IMR-90 (cell line): ENCODE measurements at regions not wholly inside any gene's neighbourhood (a gene's known extent, or its start where the extent isn't known, plus 50 kb on each side); places are given as distances from the start of the nearest gene placed in this dataset.

Experiments used
- ATAC-seq: fragments of 200-7000 bp; cut with Tn5 transposase; 2 replicates; pipeline ENCODE4 v1.9.1; 2020; ENCODE audit warnings: low read depth, mild to moderate bottlenecking, moderate library complexity
- BruUV-seq: library from RNA; stranded (reverse); fragments of 400-500 nt; replicated peaks from 2 replicates; lab custom pipeline; 2021; lab: Mats Ljungman, UMichigan
- CTCF ChIA-PET: fragments of 300-600 bp; formaldehyde crosslinking; extraction: SDS; loops from one replicate; lab custom pipeline; 2021; ENCODE audit warnings: antibody characterized with exemption; lab: Yijun Ruan, JAX
- POLR2A ChIA-PET: fragments of 300-600 bp; sonication (Branson Sonifier 250); formaldehyde crosslinking; loops from one replicate; lab custom pipeline; 2022; ENCODE audit warnings: antibody characterized with exemption; ENCODE audit not compliant: unreplicated experiment; lab: Charles Lee
- DNase-seq: peaks from one replicate; pipeline ENCODE4 v3.0.0; 2013
- H2AFZ ChIP-seq: replicated peaks from 2 replicates; pipeline ENCODE3; 2013; ENCODE audit warnings: low read length, mild to moderate bottlenecking; ENCODE audit not compliant: poor library complexity
- H2AK5ac ChIP-seq: 2 replicates; pipeline ENCODE4 v1.6.1; 2013; ENCODE audit warnings: low read depth, low read length, inconsistent platforms
- H2AK9ac ChIP-seq: replicated peaks from 2 replicates; pipeline ENCODE3; 2013; ENCODE audit warnings: mild to moderate bottlenecking, low read depth, low read length, moderate library complexity; ENCODE audit not compliant: poor library complexity
- H2BK120ac ChIP-seq: 2 replicates; pipeline ENCODE4 v1.6.1; 2013; ENCODE audit warnings: low read depth, low read length, inconsistent platforms
- H2BK15ac ChIP-seq: 3 replicates; pipeline ENCODE4 v1.6.1; 2013; ENCODE audit warnings: low read depth, low read length, inconsistent platforms
- H2BK20ac ChIP-seq: 2 replicates; pipeline ENCODE4 v1.6.1; 2013; ENCODE audit warnings: low read depth, mild to moderate bottlenecking, inconsistent platforms, low read length, moderate library complexity
- H2BK5ac ChIP-seq: 2 replicates; pipeline ENCODE4 v1.6.1; 2013; ENCODE audit warnings: mild to moderate bottlenecking, low read depth, low read length, inconsistent platforms; ENCODE audit not compliant: poor library complexity, severe bottlenecking
- H3K14ac ChIP-seq: replicated peaks from 2 replicates; pipeline ENCODE4 v1.6.1; 2013; ENCODE audit warnings: low read depth, low read length, inconsistent platforms
- H3K18ac ChIP-seq: 2 replicates; pipeline ENCODE4 v1.6.1; 2013; ENCODE audit warnings: low read depth, low read length, control low read depth
- H3K23ac ChIP-seq: 2 replicates; pipeline ENCODE4 v1.6.1; 2013; ENCODE audit warnings: low read depth, low read length, inconsistent platforms
- H3K27ac ChIP-seq: 2 replicates; pipeline ENCODE4 v1.5.1; 2013; ENCODE audit warnings: mild to moderate bottlenecking, control low read depth, low read length; ENCODE audit not compliant: insufficient read depth
- H3K27me3 ChIP-seq: 2 replicates; pipeline ENCODE4 v1.6.1; 2013; ENCODE audit warnings: low read length; ENCODE audit not compliant: control insufficient read depth, insufficient read depth
- H3K36me3 ChIP-seq: 2 replicates; pipeline ENCODE4 v1.6.1; 2013; ENCODE audit warnings: low read length, mixed read lengths; ENCODE audit not compliant: control insufficient read depth, insufficient read depth
- H3K4ac ChIP-seq: 2 replicates; pipeline ENCODE4 v1.6.1; 2013; ENCODE audit warnings: low read depth, low read length, inconsistent platforms
- H3K4me1 ChIP-seq: 2 replicates; pipeline ENCODE4 v1.6.1; 2013; ENCODE audit warnings: low read length, mixed read lengths; ENCODE audit not compliant: control insufficient read depth, insufficient read depth
- H3K4me2 ChIP-seq: 2 replicates; pipeline ENCODE4 v1.6.1; 2013; ENCODE audit warnings: low read depth, mild to moderate bottlenecking, control low read depth, low read length, moderate library complexity
- H3K4me3 ChIP-seq: 2 replicates; pipeline ENCODE4 v1.5.1; 2013; ENCODE audit warnings: low read depth, mild to moderate bottlenecking, control low read depth, low read length, moderate library complexity; ENCODE audit not compliant: insufficient read depth
- H3K56ac ChIP-seq: 2 replicates; pipeline ENCODE4 v1.6.1; 2013; ENCODE audit warnings: low read length, inconsistent platforms; ENCODE audit not compliant: insufficient read depth; ENCODE audit errors: extremely low read depth
- H3K79me1 ChIP-seq, 2 experiments: 2 replicates each; pipeline ENCODE4 v1.6.1; 2013; ENCODE audit warnings: low read length in 2 of 2, inconsistent platforms in 1 of 2, low read depth in 1 of 2
- H3K9ac ChIP-seq: 2 replicates; pipeline ENCODE4 v1.6.1; 2013; ENCODE audit warnings: low read depth, low read length, control low read depth
- H3K9me1 ChIP-seq: 2 replicates; pipeline ENCODE4 v1.6.1; 2013; ENCODE audit warnings: low read length, inconsistent platforms; ENCODE audit not compliant: insufficient read depth
- H3K9me3 ChIP-seq: 2 replicates; pipeline ENCODE4 v1.6.1; 2013; ENCODE audit warnings: low read length; ENCODE audit not compliant: control insufficient read depth, insufficient read depth
- H4K20me1 ChIP-seq: 2 replicates; pipeline ENCODE4 v1.6.1; 2013; ENCODE audit warnings: low read length, inconsistent platforms; ENCODE audit not compliant: insufficient read depth
- H4K5ac ChIP-seq: 2 replicates; pipeline ENCODE4 v1.6.1; 2013; ENCODE audit warnings: mild to moderate bottlenecking, low read depth, low read length, control low read depth
- H4K8ac ChIP-seq, 2 experiments: 2 replicates each; pipeline ENCODE4 v1.6.1; 2013; ENCODE audit warnings: low read depth in 2 of 2, low read length in 2 of 2, control low read depth in 1 of 2, inconsistent platforms in 1 of 2
- H4K91ac ChIP-seq: 2 replicates; pipeline ENCODE4 v1.6.1; 2013; ENCODE audit warnings: low read depth, low read length, inconsistent platforms; ENCODE audit not compliant: insufficient read depth
- BHLHE40 ChIP-seq: fragments of 150-350 bp; IDR thresholded peaks from 2 replicates; pipeline ENCODE4 v1.6.1; 2016; ENCODE audit warnings: mild to moderate bottlenecking, low read depth, low read length
- CEBPB ChIP-seq: IDR thresholded peaks from 2 replicates; pipeline ENCODE4 v1.6.1; 2012; ENCODE audit warnings: low read depth, low read length, improper control_type of control experiment
- CHD1 ChIP-seq: IDR thresholded peaks from 2 replicates; pipeline ENCODE4 v1.6.1; 2012; ENCODE audit warnings: low read depth, low read length, improper control_type of control experiment
- CTCF ChIP-seq: conservative IDR thresholded peaks from 2 replicates; pipeline ENCODE4 v1.5.1; 2012; ENCODE audit warnings: mild to moderate bottlenecking, low read depth, low read length, improper control_type of control experiment
- ELK1 ChIP-seq: fragments of 150-350 bp; IDR thresholded peaks from 2 replicates; pipeline ENCODE4 v1.6.1; 2016; ENCODE audit warnings: low read depth, mild to moderate bottlenecking, low read length, moderate library complexity, borderline replicate concordance
- FOS ChIP-seq: fragments of 150-350 bp; IDR thresholded peaks from 2 replicates; pipeline ENCODE4 v1.6.1; 2016; ENCODE audit warnings: low read depth, low read length
- MAFK ChIP-seq: IDR thresholded peaks from 2 replicates; pipeline ENCODE4 v1.6.1; 2012; ENCODE audit warnings: low read depth, low read length, improper control_type of control experiment
- MAZ ChIP-seq: IDR thresholded peaks from 2 replicates; pipeline ENCODE4 v1.6.1; 2012; ENCODE audit warnings: low read depth, mild to moderate bottlenecking, low read length, improper control_type of control experiment, moderate library complexity, borderline replicate concordance
- MXI1 ChIP-seq: IDR thresholded peaks from 2 replicates; pipeline ENCODE4 v1.6.1; 2012; ENCODE audit warnings: low read depth, mild to moderate bottlenecking, low read length, moderate library complexity, borderline replicate concordance
- NFE2L2 ChIP-seq: fragments of 150-350 bp; IDR thresholded peaks from 2 replicates; pipeline ENCODE4 v1.6.1; 2016; ENCODE audit warnings: low read depth, mild to moderate bottlenecking, low read length
- POLR2A ChIP-seq: IDR thresholded peaks from 2 replicates; pipeline ENCODE4 v1.6.1; 2012; ENCODE audit warnings: mild to moderate bottlenecking, low read depth, low read length
- RAD21 ChIP-seq: IDR thresholded peaks from 2 replicates; pipeline ENCODE4 v1.6.1; 2012; ENCODE audit warnings: low read length, improper control_type of control experiment
- RCOR1 ChIP-seq: IDR thresholded peaks from 2 replicates; pipeline ENCODE4 v1.6.1; 2012; ENCODE audit warnings: mild to moderate bottlenecking, low read length, improper control_type of control experiment; ENCODE audit not compliant: insufficient replicate concordance
- RFX5 ChIP-seq: IDR thresholded peaks from 2 replicates; pipeline ENCODE4 v1.8.0; 2012; ENCODE audit warnings: low read depth, mild to moderate bottlenecking, low read length, moderate library complexity
- SMC3 ChIP-seq: fragments of 150-350 bp; IDR thresholded peaks from 2 replicates; pipeline ENCODE4 v1.6.1; 2016; ENCODE audit warnings: low read depth, mild to moderate bottlenecking, antibody characterized with exemption, low read length, moderate library complexity
- WGBS, 2 experiments: methylation state at CpG; one replicate each; pipeline versions ENCODE4 v1.1.5 to v1.1.7; 2013; ENCODE audit warnings: missing lambda C conversion rate in 2 of 2; ENCODE audit not compliant: insufficient read length in 1 of 2; ENCODE audit errors: extremely low coverage in 2 of 2; 5-methylcytosine and 5-hydroxymethylcytosine counted together
- dilution Hi-C: fragments of 300-500 bp; cut with HindIII; formaldehyde crosslinking; loops from one replicate; pipeline ENCODE4 v1.14.3; 2018; ENCODE audit warnings: low sequenced_read_pairs; ENCODE audit not compliant: unreplicated experiment
- in situ Hi-C: fragments of 300-500 bp; cut with MboI; formaldehyde crosslinking; loops from 3 replicates; pipeline ENCODE4 v1.14.3; 2019; ENCODE audit warnings: low sequenced_read_pairs, inconsistent platforms, mixed read lengths
- intact Hi-C: fragments of 100-400 bp; cut with micrococcal nuclease; formaldehyde crosslinking; loops from 2 replicates; pipeline ENCODE4 v1.10.0; 2022
- TF ChIP-seq, protein P1 (sequence below): fragments of 150-350 bp; IDR thresholded peaks from 2 replicates; pipeline ENCODE4 v1.6.1; 2017; ENCODE audit warnings: mild to moderate bottlenecking, antibody characterized with exemption, low read length, low read depth

GRCh38 chr6:87799651-87800050, 97.6 kb upstream of the AKIRIN2 start:
- CTCF ChIA-PET = no interaction called here
- no peak overlapping the region for H3K27ac ChIP-seq

More at GRCh38 chr6:87799651-87800050, 97.6 kb upstream of the AKIRIN2 start:
- ATAC-seq (no peak), DNase-seq (no peak)
- no TSS peak for BruUV-seq
- H2AK5ac ChIP-seq = no peak overlapping the region
- H4K8ac ChIP-seq = no peak overlapping the region
- no peak overlapping the region for H3K23ac ChIP-seq
- H3K14ac ChIP-seq = no peak overlapping the region
- H2BK120ac ChIP-seq = no peak overlapping the region
- no CpG with 5 or more reads among the region's 6 CpGs for WGBS, 2 experiments
- H3K4me3 ChIP-seq = no peak overlapping the region
- no peaks in the 10 kb centered on the region for H4K20me1 ChIP-seq
- no peaks in the 10 kb centered on the region for H3K9me3 ChIP-seq
- intact Hi-C loops = no loop called here
- no peak overlapping the region for H4K91ac ChIP-seq
- dilution Hi-C loops = no loop called here
- H3K56ac ChIP-seq = no peak overlapping the region
- no peaks in the 10 kb centered on the region for H3K9me1 ChIP-seq
- no peak overlapping the region for H3K4ac ChIP-seq
- H2BK20ac ChIP-seq = no peak overlapping the region
- no peak overlapping the region for H3K4me2 ChIP-seq
- H2BK5ac ChIP-seq = no peak overlapping the region
- H3K79me1 ChIP-seq = no peaks in the 10 kb centered on the region
- H3K4me1 ChIP-seq = no peaks in the 10 kb centered on the region
- H3K18ac ChIP-seq = no peak overlapping the region
- H4K5ac ChIP-seq = no peak overlapping the region
- no peak overlapping the region for H3K9ac ChIP-seq
- in situ Hi-C loops = no loop called here
- TF ChIP-seq MAZ = no peak
- no peak for TF ChIP-seq BHLHE40
- no peak for TF ChIP-seq RAD21
- TF ChIP-seq MXI1 = no peak
- no peak for TF ChIP-seq NFE2L2
- TF ChIP-seq RCOR1 = no peak
- TF ChIP-seq RFX5 = no peak
- TF ChIP-seq MAFK = no peak
- no peak for TF ChIP-seq FOS
- TF ChIP-seq, protein P1, sequence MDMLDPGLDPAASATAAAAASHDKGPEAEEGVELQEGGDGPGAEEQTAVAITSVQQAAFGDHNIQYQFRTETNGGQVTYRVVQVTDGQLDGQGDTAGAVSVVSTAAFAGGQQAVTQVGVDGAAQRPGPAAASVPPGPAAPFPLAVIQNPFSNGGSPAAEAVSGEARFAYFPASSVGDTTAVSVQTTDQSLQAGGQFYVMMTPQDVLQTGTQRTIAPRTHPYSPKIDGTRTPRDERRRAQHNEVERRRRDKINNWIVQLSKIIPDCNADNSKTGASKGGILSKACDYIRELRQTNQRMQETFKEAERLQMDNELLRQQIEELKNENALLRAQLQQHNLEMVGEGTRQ = no peak
- no peak for TF ChIP-seq CTCF
- TF ChIP-seq POLR2A = no peak
- no peak for TF ChIP-seq ELK1
- no peak for TF ChIP-seq SMC3
- no peak for TF ChIP-seq CEBPB
- TF ChIP-seq CHD1 = no peak
- no peak overlapping the region for H2AK9ac ChIP-seq
- no peak overlapping the region for H2BK15ac ChIP-seq
- peaks cover 2% of the 10 kb centered on the region; the same call in 1 of the 2 replicates for H3K27me3 ChIP-seq
- POLR2A ChIA-PET = no interaction called here
- H2AFZ ChIP-seq = no peak overlapping the region
- H3K36me3 ChIP-seq = no peaks in the 10 kb centered on the region
